HG03439 (cell line): ENCODE measurements at regions not wholly inside any gene's neighbourhood (a gene's known extent, or its start where the extent isn't known, plus 50 kb on each side); places are given as distances from the start of the nearest gene placed in this dataset.

Source experiments
- ATAC-seq: cut with Tn5 transposase; IDR thresholded peaks from one replicate; pipeline ENCODE4 v1.9.1; 2021; ENCODE audit warnings: mild to moderate bottlenecking, moderate library complexity; ENCODE audit not compliant: unreplicated experiment

DNA sequence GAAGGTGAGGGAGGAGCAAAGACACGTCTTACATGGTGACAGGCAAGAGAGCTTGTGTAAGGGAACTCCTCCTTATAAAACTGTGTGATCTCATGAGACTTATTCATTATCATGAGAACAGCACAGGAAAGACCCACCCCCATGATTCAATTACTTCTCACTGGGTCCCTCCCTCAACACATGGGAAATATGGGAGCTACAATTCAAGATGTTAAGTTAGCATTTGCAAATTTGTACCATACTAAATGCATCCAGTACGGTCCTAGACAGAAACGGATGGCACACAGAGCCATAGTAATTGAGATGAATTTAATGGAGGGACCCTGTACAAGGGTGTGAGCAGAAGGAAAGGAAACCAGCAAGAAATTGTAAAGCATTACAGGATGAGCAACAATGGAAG lies 765.8 kb upstream of the API5 start:
- no peak for ATAC-seq

DNA sequence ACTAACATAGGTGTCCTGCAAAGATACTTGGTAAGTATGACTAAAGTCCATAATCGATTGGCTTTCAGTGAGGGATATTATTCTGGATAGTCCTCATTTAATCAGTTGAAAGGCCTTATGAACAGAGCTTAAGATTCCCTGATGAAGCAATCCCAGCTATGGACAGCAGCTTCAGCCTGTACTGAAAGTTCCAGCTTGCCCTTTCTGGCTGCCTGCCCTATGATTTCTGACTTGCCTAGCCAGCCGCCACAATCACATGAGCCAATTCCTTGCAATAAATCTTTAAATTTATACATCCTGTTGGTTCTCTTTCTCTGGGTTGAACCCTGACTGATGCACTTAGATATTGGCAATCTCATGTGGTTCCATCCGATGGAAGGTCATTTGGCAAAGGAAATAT lies 759.0 kb upstream of the API5 start:
- ATAC-seq = no peak

DNA sequence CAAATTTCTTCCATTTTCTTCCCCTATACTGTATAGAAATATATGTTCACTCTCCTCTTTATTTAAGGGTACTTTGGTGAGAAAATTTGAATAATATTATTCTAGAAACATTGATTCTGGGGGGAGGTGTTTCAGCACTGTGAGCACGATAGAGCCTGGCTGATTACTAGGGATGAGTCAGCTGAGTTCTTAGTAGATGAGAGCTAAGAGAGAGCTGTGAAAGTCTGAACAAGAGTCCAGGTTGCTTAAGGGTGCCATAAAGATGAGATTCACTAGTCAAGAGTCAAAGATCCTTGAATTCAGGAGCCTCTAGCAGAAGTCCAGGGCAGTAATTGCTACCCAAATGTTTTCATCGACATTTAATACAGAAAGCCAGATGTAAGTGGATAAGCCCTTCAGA lies 756.6 kb upstream of the API5 start:
- ATAC-seq = no peak

DNA sequence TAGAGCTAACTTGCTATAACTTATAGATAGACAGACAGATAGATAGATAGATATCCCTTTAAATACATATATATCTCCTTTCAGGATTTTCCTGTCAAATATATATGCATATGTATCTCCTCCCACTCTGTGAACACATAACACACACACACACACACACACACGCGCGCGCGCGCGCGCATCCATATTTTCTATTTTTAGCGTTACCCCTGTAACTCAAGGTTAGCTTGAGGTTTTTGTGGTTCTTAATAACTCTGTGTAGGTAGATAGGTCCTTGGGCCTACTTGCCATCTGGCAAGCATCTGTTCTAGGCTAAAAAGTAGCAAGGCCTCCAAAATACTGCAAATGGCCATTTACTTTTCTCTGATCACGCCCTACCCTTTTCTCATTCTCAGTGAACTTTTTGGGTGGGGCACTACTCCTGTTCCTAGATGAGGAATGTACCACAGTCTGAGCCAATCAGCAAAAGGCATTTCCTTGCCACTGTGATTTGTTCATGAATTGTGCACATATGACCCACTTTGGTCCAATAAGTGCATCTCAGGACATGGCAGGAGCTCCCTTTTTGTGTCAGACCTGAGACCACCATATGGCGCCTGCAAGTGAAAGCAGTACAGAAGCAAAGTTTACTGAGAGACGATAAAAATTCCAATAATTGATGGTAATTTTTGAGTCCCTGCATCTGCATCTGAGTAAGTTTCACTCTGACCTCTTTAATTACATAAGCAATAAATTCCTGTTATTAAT lies 740.5 kb upstream of the API5 start:
- ATAC-seq = no peak

DNA sequence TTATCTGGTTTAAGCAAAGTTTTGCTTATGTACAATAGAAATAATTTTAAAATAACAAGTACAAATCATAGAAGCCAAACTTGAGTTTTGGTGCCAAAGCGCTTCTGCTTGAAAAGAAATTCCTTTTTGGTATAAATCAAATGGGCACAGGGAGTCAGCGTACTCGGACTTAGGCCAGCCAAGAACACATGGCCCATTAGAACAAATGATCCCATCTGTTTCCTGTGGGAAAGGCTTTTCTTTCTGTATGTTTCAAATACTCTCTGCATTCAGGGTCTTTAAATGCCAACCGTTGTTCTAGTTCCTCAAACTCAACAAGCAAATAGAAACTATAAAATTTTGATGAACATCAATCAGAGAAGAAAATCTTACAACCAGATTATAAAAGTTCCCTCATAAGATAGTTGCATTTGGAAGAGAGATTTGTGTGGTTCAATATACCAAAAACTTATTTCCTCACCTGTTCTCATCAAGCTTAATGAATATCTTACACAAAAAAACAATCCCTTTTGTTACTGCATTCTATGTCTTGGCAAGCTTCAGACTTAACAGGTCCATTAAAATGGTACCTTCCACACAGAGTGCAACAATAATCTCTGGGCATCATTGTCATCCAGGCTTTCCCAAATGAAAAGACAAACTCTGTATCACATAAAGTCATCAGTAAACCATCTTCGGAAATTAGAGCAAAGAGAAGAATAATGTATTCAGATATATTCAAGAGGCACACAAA lies 739.8 kb upstream of the API5 start:
- no peak for ATAC-seq

DNA sequence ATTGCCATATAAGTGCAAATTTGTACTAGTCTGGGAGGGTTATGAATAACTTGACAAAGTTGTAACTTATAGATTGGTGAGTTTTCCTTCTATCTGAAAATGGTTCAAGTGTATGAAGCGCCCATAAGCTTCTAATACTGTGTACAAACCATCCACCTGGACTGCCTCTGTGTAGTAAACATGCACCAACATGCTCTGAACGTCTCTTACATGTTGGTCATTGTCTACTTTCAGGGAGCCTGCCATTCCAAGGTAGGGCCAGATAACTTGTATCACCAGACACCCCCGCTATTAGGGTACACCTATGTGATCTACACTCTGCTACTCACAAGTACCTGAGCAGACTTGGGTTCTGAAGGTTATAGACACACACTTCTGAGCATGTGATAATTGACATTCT lies 735.5 kb upstream of the API5 start:
- no peak for ATAC-seq

DNA sequence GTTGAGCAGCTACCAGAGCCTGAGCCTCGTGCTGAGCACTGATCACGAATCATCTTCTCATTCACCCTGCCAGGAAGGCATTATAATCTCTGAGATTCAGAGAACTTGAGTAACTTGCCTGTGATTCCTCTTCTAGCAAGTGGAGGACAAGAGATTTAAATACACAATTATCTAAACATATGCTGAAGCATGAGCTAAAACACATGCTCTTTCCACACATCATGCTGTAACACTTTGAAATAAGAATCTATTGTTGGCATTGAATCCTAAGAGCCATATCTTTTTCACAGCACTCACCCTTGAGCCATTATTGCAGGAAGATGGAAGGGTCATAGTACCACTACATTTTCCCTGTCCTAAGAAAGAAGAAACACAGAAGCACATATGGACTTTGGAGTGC lies 722.5 kb upstream of the API5 start:
- ATAC-seq = no peak

DNA sequence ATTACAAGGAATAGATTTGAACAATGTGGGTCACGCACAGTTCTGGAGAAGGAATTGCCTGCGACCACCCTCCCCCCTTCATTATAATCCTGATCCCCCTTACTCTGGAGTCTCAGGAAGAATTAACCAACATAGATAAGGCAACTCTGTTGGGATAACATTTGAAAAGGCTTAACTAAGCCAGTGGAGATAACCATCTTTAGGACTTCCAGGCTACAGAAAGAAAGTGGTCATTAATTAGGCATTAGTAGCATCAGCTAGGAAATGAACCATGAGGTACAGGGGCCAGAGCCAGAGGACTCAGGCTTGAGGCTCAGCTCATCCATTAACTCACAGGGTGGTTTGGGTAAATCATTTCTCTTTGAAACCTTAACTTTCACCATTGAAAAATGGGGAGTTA lies 720.0 kb upstream of the API5 start:
- no peak for ATAC-seq

DNA sequence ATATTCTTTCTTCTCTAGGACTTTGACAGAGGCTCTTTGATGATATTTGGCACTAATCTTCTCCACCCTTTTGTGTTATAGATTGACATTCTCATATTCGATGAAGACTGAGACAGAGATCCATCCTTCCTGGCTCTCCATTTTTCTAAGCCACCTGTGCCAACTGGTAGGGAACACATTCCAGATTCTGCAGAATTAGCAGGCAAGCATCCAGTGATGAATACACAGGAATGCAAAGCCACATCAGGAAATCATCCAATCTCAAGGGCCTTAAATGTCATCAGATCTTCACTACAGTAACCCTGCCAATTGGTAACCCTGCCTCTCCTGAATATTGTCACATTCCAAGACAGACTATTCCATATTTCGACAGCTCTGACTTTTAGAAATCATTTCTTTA lies 718.4 kb upstream of the API5 start:
- no peak for ATAC-seq

DNA sequence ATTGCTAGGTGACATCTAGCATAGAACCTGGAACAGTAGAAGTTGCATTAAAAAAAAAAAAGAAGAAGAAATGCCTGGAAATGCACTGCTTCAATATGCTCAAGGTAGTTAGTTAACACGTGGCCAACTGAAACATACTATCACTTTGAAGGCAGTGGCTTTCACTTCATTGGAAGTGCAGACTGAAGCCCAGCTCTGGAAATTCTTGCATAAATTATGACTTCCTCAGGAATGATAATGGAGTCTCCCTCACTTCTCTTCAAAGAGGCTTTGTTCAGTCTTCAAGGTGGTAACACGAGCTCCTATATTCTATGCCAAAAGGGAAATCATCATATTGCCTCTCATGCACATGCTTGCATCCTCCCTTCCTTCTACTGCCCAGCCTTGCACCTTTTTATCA lies 715.9 kb upstream of the API5 start:
- no peak for ATAC-seq

DNA sequence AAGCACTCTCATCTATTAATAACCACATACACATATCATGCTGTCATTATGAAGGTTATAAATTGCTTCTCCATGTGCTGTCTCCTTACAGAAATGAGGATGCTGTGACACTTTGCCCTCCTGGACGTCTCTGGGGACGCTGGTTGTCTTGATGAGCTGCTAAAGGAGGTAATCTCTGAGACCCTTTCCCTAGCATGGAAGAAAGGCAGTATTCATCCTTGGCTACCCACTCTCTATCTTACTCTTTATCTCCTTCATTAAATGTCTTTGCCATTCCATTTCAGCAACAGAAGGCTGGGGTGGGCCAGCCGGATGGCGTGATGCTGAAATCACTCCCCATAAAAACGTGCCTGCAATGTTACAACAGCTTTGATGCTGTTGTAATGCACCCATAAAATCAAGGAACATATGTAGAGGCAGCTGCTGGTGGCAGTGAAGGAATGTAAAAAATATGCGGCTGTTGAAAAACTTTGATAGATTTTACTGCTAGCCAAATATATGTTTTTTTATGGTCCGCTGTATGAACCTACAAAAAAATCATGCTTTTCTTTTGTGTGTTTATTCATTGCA lies 715.1 kb upstream of the API5 start:
- no peak for ATAC-seq

DNA sequence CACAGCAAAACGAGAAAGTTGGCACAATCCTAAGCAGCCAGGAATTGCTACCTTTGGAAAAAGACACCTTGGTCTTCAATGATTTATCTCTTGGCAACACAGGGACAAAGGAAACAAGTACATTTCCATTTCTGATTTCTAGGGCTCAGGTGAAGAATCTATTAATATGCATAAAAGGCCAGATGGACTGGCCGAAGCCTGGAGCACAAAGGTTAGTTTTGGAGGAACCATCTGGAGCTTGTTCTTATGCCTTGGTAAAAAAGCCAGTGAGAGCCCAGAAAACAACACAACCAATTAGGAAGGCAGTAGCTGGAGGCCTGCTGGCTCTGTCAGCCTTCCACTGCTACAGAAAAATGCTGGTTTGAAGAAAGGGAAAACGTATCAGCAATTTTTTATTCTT lies 713.5 kb upstream of the API5 start:
- ATAC-seq = no peak

DNA sequence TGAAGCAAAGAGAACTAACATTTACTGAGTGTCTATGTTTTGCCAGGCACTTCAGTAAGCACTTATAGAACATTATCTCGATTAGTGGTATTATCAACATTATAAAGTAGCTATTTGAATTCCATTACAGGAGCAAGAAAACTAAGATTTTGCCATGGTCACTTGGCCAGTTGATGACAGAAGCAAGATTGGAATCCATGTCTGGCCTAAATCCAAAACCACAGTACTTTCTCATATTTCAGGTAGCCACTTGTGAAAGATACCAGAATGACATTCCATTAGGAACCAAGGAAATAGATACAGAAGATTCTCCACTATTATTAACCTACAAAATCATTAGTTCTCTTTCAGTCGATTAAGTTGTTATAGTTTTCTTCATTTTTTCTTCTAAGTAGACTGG lies 691.0 kb upstream of the API5 start:
- no peak for ATAC-seq

DNA sequence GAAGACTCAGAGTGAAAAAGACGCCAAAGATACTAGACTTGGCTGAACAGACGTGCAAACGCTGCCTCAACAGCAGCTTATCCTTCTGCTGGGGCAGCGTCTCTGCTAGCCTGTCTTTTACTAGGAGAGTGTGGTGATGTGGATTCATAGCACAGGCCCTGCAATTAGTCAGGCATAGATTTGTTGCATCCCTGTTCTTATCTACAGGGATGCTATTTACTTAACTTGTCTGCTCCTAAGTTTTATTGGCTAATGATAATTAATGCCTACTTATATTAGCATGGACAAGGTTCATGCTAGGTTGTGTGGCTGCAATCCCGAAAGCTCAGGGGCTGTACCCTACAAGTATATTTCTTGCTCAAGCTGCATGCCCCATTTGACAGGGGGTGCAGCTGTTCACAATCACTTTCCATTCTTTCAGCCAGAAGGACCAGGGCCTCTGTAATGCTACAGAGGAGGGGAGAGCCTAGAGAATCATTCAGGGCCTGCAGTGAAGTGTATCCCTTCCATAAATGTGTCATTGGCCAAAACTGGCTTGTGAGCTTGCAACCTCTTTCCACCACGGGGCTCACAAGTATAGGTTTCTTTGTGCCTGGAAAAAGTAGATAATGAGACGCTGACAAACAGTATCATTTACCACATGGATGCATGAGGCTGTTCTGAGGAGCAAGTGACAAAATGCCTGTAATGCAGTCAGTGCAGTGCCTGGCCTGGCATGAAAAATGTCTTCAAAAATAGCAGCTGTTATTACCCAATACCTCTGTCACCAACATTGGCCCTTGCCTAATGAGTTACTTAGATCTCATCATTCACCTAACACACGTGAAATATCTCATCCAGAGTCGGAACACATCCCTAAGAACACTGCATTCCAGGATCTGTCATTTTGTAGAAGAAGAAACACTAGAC lies 685.8 kb upstream of the API5 start:
- ATAC-seq = no peak

DNA sequence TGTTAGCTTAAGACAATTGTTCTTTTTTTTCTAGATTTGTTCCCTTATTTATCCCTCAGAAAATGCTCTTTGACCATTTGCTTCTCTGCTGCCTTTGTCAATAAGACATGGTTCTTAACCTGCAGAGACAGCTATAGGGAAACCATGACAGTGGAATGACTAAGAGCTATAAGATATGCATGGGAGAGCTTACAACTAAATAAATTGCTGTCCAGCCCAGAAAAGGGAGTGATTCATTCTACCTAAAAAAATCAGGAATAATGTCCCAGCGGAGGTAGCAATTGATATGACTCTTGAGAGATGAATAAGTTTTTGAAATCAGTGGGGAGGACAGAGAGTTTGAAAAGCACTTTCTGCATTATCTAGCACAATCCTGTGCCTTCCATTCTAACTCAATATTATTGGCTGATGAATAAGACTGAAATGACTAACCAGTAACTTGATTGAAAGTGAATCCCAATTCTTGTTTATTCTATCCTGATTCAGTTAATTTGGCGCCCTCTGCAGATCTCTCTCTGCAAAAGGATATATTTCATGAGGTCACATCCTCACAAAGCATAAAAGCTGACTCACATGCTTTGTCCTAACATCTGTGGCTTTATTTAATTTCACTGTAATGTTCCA lies 680.5 kb upstream of the API5 start:
- ATAC-seq = no peak

DNA sequence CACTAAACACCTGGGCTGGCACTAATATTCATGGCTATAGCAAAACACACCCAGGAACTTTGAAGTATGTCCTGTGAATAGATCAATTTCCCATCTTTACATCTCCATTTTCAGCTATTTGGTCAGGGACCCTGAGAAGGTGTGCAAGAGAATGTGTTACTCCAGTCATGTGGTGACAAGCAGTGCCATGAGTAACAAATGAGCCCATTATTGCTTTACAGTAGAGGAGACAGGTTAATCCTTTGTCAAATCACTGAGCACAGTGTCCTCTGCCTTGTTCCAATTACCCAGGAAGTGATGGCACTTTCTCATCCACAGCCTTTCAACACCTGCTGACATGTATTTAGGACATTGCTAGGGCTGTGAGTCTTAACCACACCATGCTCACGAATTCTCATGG lies 664.8 kb upstream of the API5 start:
- no peak for ATAC-seq

DNA sequence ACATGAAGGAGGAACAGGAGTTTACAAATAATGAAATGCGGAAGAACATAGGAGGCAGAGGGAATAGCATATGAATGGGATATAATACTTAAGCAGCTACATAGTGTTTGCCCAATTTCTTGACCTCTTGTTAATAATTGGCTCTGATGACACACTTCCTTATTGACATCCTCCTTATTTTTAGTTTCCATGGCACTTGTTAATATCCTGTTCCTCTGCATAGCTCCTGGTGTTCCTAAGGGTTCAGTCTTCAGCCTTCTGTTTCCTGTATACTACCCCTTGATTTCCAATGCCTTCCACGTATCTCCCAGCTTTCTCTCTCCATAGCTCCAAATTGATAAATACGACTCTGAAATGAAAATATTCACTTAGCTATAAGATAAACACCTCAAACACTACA lies 663.8 kb upstream of the API5 start:
- ATAC-seq = no peak

DNA sequence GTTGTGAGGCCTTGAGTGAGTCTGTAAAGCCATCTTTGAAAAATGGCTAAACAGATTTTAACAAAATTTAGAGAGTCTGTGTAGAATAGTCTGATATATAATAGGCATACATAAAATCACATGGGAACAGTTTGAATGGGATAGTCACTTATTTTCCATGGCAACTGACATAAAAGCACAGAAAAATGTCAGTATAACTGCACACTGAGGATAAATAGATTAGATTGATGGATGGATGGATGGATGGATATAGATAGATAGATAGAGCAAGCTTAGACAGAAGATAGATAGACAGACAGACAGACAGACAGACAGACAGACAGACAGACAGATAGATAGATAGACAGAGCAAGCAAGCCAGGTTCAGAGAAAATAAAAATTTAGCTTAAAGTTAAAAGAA lies 660.2 kb upstream of the API5 start:
- no peak for ATAC-seq

DNA sequence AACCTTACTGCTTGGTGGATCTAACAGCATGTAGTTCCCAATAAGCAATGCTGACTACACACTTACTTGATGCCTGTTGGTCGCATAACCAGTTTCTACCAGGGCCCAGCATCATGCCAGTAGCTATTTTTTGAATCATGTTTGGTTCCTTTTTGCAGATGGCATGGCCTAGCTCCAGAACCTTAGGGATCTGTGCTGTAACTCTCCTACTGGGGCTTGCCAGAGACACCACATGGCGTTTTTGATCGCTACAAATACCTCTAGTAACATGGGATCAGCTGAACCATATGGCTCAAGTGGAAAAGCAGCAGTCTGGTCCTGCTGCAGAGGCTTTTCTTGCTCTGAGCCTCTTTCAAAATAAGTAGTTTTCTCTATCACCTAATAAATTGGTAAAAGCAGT lies 654.6 kb upstream of the API5 start:
- no peak for ATAC-seq

DNA sequence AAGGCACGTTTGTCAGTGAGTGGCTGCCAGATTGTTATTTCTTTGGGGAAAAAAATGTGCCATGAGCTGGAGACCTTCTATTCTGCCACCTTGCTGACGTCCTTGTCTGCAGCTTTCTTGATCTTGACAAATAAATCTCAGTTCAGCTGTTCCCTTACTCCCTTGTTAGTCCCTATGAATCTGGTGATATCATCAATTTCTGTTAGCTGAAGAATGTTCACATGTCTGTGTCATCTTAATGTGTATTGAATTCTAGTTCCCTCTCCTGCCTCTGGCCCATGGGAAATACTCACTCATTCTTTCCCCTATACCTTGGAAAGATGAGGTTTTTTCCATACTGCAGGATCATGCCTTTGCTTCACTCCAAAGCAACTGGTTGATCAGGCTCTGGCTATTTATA lies 649.9 kb upstream of the API5 start:
- ATAC-seq = no peak
